OCI-M1 (cell line): ENCODE measurements at regions not wholly inside any gene's neighbourhood (a gene's known extent, or its start where the extent isn't known, plus 50 kb on each side); places are given as distances from the start of the nearest gene placed in this dataset.

Source experiments
- DNase-seq: peaks from one replicate; lab custom pipeline; 2025; lab: John Stamatoyannopoulos, UW

DNA sequence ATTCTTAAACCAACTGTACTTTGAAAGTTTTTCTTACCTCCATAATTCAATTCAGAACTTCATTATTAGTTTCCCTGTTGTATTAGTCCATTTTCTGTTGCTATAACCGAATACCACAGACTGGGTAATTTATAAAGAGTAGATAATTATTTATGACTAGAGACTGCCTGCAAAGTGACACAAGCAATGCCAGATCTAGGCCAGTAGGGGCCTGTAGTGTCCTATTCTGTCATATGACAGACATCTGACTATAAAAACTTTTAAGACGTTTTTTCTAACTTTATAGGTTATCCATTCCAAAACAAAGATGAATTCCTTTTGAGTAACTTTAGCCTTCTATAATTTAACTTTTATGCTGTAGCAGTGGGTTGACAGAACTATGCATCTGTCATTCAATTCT, 2783.8 kb downstream of the PCDH9 start:
- DNase-seq, result peak; percentile 35

DNA sequence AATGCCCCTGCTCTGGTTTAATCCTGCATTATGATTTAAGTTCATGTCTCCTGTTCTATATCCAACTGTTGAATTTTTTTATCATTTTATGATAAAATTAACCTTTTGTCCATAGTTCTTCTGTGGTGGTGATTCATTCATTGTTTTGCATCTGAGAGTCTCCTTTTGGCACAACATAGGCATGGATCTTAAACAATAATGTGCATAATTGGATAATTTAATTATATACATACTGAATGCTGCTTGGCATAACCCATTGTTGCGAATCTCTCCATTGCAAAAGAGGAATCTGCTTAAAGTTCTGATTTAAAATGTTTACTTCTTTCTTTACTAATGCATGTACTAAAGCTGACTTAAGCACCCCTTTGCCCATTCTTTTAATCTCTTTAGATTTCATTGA, 2788.4 kb downstream of the PCDH9 start:
- no peak for DNase-seq

DNA sequence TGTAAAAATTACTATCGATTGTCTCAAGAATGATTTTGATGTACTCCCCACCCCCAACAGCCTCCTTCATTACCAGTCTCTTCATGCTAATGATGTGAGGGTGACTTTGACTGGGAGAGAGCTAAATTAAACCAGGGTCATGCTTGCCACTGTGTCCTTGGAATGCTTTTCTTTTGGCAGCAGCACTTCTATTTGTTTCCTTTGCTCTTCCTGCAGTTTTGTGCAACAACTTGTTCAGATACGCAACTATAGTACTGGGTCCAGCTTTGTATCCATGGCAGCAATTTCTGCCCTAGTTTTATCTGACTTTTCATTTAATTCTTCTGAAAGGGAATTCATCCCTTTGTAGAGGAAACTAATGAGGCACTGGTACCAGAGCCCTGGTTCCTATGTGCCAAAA, 2792.1 kb downstream of the PCDH9 start:
- no peak for DNase-seq

DNA sequence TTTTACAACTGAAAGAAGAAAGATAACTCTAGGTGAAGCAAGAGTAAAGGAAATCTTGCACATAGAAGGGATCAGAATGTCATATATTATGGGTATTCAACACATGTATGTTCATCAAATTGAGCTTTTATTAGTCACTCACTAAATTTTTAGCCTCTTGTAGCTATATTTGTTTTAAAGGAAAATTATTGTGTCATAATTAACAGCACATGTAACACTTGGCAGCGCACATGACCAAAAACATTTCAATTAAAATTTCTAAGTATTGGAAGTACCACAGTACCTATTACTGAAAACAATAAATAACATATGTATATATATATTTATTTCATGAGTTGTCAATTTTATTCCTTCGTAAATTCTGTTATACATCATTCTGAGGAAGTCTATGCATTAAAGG, 2800.4 kb downstream of the PCDH9 start:
- DNase-seq, result no peak

DNA sequence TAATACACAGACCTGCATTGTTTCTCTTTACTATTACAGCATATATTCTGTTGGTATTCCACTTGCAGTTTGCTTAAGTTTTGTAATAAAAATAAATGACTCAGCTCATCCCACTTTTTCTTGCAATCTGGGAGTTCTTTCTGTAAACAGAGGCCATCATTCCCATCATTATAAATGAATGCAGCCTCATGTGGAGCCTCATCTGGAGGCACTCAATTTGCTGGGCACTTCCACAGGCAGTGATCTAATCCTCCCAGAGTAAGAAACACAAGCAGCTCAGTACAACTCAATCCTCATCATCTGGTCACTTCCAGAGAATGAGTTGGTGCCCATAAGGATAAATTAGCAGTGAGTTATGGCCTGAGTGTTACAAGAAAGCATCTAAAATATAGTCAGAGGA, 2801.9 kb downstream of the PCDH9 start:
- DNase-seq, result no peak

DNA sequence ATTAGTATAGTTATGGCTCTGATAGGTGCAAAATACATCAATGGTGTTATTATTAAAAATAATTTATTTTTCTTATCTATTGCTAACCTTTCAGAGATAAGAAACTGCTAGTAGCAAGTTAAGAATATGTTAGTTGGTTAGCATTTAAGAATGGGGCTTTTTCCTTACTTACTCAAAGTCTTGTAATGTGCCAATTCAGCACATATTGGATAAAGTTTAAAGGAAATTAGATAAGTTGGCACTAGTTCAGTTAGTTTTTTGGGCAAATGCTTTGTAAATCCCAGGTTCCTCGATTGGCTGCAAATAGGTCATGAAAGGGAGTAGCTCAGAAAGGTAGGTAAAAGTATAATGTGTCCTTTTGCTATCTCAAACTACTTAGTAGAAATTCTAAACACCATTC, 2806.7 kb downstream of the PCDH9 start:
- DNase-seq, result no peak

DNA sequence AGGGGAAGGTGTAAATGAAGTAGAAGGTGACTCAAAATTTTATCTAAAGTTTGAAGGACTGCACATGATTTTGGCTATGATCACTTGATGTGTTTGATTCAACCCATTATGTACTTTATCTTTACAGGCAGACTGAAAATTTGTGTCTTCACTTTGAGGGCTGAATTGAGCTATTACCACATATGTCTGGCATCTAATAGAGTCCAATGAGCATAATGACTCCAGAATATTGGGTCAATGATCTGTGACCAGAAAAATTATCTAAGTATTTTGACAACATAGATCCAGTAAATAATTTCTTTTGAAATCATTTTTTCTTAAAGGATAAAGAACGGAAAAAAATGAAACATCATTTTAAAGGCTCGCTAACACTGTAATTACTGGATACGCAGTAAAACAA, 2810.0 kb downstream of the PCDH9 start:
- no peak for DNase-seq

DNA sequence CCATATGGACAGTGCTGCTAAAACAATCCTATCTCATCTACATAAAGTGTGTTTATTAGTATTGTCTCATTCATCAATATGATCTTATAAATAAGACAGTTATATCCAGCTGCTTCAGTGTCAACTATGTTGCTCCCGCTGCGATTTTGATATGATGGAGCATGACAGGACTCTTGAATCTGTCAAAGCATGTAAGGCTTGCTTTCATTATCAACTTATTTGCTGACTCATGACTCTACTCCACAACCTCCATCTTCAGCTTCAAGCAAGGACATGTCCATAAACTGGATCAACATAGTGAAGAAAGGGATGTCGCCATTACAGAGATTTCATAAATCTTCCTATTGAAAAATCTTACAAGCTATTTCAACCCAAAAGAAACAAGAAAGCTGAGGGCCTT, 2812.6 kb downstream of the PCDH9 start:
- DNase-seq, result no peak

DNA sequence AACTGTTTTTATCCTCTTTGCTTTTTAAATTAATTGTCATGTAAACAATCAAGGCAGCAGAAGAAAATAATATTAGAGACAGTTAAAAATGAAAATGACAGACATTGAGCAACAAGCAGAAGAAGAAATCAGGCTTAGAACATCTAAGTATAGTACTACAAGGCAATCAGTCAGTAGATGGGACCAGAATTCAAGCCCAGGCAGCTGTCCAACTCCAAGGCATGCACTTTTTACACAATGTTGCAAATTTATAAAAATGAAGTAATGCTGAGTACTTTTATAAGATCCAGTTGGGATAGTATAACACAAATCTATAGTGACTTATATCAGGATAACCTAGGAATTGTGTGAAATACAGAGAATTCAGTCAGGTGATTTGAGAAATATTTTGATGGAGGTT, 2815.8 kb downstream of the PCDH9 start:
- DNase-seq, result no peak

DNA sequence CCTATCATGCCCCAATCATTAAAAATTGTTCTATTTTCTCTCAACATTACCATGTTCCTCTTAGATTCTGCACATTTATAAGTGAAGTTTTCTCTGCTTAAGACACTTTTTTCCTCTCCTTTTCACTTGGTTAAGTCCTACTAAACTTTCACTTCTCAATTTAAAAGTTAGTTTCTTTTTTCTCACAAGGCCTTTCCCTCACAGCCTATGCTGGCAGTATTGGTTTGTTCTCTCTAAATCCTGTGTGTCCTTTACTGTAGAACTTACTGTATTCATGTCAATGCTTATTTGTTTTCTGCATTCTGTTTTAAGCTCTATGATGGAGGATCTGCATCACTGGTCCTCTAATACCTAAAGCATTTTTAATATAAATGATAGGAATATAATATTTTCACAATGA, 2816.6 kb downstream of the PCDH9 start:
- peak; percentile 18 for DNase-seq

DNA sequence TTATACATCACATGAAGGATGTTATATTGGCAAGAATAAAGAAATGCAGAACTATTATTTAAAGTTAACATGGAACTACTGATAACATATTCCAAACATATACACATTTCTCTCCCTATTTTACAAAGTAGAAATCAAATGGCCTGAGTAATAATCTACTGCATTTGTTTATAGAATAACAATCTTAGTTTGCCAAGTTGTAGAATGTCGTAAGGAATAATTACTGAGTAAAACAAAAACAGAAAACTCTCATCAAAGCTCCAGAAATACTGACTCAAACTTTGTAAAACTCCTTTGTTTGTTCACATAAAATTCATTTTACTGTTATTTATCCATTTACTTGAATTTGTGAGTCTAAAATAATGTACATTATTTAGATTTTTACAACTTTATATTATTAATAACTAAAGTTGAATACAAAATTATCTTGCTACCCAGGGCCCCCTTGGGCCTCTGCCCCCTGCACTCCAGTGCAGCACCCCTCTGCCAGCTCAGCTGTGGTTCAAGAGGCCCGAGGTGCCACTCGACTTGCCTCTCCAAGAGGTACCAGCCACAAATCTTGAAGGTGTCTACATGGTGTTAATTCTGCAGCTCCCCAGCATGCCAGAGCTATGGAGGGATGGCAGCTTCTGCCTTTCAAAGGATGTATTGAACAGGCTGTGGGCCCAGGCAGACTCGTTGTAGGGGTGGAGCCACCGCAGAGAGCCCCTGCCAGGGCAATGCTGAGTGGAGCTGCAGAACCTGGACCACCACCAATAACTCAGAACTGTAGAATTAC, 2819.7 kb downstream of the PCDH9 start:
- DNase-seq, result no peak

DNA sequence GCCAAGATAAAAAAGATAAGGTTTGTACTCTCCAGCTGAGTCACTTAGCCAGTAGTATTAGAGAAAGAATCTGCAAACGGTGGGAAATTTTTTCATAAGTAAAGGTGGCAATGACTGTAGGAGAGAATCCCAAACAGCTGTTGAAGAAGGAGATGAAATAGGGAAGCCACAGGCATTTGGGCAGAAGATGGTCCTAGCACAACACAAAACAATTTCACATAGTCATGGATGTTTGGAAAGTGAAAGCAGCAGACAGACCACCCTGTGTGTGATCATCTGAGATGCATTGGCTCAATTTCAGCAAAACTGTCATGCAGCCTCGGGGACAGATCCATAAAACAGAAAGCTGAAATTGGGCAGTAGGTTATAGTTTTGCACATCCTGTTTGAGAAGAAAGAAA, 2832.4 kb downstream of the PCDH9 start:
- peak; percentile 69 for DNase-seq

DNA sequence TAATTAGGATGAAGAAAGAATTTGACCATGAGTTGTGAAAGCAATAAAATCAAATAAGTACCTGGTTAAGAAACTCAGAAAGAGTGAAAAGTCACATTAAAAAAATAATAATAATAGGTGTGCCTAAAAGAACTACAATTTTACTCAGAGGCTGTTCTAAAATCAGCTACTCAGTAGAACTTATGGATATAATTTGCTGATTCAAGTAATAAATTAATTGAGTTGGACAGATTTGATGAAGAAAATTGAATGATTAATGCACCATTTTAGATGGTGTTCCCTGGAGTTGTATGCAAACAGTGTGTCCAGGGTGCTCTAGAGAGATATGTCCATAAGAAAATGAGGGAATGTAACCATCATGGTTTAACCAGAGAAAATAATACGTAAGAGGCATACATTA, 2852.5 kb downstream of the PCDH9 start:
- DNase-seq, result no peak

DNA sequence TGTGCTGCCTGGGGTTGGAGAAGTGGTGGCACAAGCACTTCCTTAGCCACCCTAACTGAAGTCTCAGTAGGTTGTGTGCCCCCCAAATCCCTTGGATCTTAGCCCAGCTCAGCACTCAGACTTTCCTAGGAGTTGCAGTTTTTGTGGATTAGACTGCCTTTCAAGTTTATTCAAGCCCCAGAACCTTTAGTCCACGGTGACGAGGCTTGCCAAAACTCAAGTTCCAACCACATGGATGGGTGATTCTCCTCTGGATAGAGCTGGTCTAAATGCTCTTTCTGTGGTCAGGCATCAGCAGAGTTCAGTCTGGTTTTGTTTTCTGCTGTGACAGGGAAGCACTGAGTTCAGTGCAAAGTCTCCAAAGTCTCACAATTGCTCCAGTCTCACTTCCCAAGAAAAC, 2858.7 kb downstream of the PCDH9 start:
- DNase-seq, result no peak

DNA sequence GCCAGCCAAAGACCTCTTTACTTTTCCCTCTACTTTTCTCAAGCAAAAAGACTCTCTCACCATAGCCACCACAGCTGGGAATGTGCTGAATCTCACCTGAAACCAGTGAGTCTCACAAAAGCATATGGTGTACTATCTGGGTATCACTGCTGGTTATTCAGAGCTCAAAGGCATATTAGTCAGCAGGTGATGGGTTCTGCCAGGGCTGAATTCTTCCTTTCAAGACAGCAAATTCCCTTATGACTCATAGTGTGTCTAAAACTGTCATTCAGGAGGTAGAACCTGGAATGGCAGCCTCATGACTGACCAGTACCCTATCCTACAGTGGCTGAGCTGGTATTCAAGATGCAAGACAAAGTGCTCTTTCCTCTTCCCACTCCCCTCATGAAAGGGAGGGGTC, 2859.1 kb downstream of the PCDH9 start:
- DNase-seq, result no peak

DNA sequence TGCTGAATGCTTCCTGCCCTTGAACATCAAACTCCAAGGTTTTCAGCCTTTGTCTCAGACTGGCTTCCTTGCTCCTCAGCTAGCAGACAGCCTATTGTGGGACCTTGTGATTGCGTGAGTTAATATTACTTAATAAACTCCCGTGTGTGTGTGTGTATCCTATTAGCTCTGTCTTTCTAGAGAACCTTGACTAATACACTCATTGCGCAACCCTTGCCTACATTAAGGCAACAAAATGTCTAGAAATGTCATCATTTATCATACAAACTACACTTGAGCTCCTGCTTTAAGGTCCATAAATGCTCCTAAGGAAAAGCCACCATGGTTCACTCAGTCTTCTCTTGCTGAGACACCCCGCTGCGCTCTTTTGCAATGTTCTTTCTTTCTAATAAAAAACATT, 2861.0 kb downstream of the PCDH9 start:
- DNase-seq, result peak; percentile 17

DNA sequence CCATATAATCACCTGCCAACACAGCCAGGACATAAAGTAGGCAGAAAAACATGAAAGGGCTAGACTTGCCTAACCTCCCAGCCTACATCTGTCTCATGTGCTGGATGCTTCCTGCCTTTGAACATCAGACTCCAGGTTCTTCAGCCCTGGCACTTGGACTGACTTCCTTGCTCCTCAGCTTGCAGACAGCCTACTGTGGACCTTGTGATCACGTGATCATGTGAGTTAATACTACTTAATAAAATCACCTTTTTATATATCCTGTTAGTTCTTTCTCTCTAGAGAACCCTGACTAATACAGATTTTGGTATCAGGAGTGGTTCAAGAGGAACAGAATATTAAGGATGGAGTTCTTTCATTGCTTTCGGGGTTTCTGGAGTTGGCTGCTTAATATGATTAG, 2867.6 kb downstream of the PCDH9 start:
- no peak for DNase-seq

DNA sequence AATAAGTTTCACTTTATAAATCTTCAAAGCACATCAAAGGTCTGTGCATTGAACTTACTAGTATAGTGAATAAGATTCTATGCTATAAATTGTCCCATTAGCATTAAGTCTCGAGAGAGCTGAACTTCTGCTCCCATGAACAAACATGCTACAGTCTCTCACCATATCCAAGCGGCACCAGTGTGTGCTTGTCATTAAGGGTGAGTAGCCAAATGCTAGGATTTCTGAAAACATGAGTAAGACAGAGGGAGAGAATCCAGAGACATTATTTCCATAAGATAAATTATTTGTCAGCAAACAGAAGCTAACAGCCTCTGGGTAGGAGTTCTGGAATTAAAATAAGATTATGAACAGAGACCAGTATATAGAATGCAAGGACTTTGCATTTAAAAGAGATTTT, 2882.5 kb downstream of the PCDH9 start:
- no peak for DNase-seq

DNA sequence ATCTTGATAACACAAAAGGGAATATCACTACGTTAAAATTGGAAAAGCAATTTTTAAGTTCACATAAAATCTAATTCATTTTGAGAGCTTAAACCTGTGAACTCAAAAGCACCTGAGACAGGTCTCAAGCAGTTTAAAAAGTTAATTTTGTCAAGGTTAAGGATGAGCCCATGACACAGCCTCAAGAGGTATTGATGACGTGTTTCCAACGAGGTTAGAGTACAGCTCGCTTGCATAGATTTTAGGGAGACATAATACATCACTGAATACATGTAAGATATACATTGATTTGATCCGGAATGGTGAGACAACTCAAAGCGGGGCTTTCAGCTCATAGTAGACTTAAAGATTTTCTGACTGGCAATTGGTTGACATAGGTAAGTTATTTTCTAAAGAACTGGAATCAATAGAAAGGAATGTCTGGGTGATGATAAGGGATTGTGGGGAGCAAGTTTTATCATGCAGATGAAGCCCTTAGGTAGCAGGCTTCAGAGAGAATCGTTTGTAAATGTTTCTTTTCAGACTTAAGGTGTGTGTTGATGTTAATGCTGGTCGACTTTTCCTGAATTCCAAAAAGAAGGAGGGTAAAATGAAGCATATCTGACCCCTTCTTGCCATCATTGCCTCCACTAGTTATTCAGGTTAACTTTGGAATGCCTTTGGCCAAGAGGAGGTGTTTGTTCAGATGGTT, 2890.6 kb downstream of the PCDH9 start:
- no peak for DNase-seq

DNA sequence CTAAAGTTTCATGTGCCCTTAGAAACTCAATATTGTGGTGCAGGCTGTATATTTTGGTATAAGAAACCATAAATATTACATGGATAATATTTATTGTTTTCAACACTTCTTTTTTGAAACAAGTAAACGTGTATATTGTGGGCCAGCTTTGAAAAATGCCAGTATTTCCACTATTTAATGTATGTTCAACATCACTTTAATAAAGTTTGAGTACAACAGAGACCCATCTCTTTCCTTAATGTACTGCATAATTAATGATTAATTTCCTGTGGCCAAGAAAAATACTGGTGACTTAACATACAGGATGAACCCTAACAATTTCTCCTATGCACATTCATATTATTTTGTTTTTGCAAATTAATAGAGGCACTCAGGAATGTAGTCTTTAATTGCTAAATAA, 2891.5 kb downstream of the PCDH9 start:
- DNase-seq, result no peak

DNA sequence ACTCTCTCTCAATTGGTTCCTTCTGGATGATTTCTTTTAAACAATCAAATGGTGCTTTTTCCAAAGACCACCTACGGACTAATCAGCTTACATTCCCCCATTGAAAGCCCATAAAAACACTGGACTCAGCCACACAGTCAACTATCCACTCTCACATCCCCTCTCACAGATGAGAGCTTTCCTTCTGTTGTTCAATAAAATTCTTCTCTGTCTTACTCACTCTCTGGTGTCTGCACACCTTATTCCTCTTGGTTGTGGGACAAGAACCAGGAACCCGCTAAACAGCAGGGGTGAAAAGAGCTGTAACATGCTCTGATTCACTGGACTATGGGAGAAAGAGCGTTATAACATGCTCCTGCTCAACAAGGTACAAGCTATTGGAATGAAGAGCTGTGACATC, 2896.2 kb downstream of the PCDH9 start:
- no peak for DNase-seq

DNA sequence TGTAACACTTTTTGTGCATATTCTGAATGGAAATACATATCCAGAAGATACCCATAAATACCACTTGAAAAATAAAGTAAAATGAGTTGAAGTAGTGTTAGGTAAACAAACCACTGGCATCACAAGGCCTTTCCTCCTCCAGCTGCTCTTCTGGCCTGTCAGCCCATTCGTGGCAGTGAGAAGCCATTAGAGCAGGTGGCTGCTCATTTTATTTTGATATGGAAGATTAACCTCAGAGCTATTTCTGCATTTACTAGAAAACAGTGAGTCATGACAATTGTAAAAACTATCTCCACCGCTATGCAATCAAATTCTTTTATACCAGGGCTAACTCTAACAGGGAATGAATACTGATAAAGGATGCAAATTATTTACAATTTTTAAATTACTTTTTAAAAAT, 2898.1 kb downstream of the PCDH9 start:
- peak; percentile 7 for DNase-seq

DNA sequence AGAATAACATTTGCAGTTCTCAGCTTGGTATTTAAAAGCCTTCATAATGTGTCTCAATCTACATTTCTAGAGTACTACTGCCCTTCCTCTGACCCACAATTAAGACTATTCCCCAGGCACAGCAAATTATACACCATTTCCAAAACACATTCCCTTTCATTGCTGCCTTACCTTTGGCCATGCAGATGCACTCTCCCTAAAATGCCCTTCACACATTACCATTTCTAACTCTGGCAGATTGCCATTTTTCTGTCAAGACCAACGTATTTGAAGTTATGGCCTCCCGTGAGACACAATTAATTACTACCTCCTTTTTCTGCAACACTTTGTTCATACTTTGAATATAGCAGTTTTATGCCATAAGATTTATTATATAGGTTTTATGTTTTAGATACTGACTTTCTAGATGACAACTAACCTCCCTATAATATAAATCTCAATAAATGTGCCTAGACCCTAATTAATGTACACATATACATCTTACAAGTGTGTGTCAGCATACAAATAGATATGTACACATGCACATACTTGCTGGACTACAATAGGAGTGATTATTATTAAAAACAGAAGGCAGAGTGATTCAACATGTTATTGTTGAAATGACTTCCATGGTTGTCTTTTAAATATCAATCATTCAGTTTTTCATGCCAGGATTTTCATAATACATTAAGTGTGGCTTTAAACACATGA, 2902.5 kb downstream of the PCDH9 start:
- DNase-seq, result no peak
